ENCODE measurements at regions not wholly inside any gene's neighbourhood (a gene's known extent, or its start where the extent isn't known, plus 50 kb on each side); places are given as distances from the start of the nearest gene placed in this dataset.

GRCh38 chr5:14944350-14944739, 72.8 kb upstream of the ANKH start:
- TF ChIP-seq CTCF (IDR thresholded peaks at IDR 0.05 in 8 of 11, conservative IDR thresholded peaks at IDR 0.05 in 3 of 11) = no peak
- no peak for TF ChIP-seq POLR2AphosphoS5 (IDR thresholded peaks at IDR 0.05)

Measured in spleen (tissue), 7 donors.